B cell (primary cell): ENCODE measurements at regions not wholly inside any gene's neighbourhood (a gene's known extent, or its start where the extent isn't known, plus 50 kb on each side); places are given as distances from the start of the nearest gene placed in this dataset.

Experiments used
- EZH2 ChIP-seq: IDR thresholded peaks from 2 replicates; pipeline ENCODE4 v1.6.1; 2012; ENCODE audit warnings: borderline replicate concordance, low read depth, mild to moderate bottlenecking, moderate library complexity, low read length; ENCODE audit not compliant: insufficient read depth, poor library complexity, severe bottlenecking
- TF ChIP-seq, protein P1 (sequence below): fragments of 200-600 bp; IDR thresholded peaks from one replicate; pipeline ENCODE4 v1.8.0; 2022; ENCODE audit warnings: antibody characterized with exemption, mild to moderate bottlenecking

- TF ChIP-seq, protein P1, sequence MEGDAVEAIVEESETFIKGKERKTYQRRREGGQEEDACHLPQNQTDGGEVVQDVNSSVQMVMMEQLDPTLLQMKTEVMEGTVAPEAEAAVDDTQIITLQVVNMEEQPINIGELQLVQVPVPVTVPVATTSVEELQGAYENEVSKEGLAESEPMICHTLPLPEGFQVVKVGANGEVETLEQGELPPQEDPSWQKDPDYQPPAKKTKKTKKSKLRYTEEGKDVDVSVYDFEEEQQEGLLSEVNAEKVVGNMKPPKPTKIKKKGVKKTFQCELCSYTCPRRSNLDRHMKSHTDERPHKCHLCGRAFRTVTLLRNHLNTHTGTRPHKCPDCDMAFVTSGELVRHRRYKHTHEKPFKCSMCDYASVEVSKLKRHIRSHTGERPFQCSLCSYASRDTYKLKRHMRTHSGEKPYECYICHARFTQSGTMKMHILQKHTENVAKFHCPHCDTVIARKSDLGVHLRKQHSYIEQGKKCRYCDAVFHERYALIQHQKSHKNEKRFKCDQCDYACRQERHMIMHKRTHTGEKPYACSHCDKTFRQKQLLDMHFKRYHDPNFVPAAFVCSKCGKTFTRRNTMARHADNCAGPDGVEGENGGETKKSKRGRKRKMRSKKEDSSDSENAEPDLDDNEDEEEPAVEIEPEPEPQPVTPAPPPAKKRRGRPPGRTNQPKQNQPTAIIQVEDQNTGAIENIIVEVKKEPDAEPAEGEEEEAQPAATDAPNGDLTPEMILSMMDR, result no peak
- TF ChIP-seq EZH2, result no peak
Observed at GRCh38 chr4:66367043-66367660, 696.9 kb upstream of the EPHA5 start.
